ENCODE measurements at regions not wholly inside any gene's neighbourhood (a gene's known extent, or its start where the extent isn't known, plus 50 kb on each side); places are given as distances from the start of the nearest gene placed in this dataset.

DNA sequence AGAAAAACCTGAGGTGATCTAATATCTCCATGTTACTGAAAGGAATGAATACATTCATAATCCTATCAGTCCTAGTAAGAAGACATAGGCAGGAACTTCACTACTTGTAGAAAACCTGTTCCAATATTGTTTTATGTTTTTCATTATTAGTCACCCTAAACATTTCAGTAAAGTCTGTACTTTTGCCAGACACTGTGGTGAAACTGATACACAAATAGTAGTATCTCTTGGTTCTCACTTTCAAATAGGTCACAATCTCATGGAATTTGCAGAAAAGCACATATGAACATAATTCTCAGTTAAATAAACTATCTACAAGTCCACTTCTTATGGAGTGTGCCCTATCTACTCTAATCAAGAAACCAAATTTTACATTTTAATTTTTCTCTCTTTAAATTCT is 88.3 kb upstream of the PCDH9 start:
- BruUV-seq (replicated peaks), result no TSS peak
- in situ Hi-C loops (cut with MboI), result no loop called here

DNA sequence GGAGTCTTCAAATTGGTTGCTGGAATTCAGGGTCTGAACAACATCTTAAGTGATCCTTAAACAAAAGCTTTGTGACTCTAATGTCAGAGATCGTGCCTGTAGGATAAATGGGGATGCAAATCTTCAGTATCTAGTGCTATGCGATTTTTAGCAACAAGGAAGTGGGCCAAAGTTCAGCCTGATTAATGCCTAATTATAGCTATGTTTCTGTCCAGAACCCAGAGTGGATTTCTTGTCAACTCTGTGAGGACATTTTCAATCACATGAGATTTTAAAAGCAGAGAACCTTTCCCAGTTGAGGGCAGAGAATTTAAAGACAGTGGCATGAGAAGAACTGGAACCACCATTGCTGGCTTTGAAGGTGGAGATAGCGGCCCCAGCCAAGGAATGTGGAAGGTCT is 84.3 kb upstream of the PCDH9 start:
- FAIRE-seq (no peak), DNase-seq (ENCODE audit: low read depth, low spot score) (no peak), ATAC-seq (no peak)
- no peak overlapping the region for H2AFZ ChIP-seq (ENCODE audit: control insufficient read depth, low read depth, low read length)
- BruUV-seq (replicated peaks), result no TSS peak
- RAD21 ChIA-PET (ENCODE audit: unreplicated experiment), result no interaction called here
- H3K9me3 ChIP-seq (replicated peaks; ENCODE audit: control insufficient read depth, insufficient read depth, low read length), result no peaks in the 10 kb centered on the region
- in situ Hi-C loops (cut with MboI) (no loop called here), intact Hi-C loops (cut with micrococcal nuclease; ENCODE audit: unreplicated experiment) (no loop called here)
- no peak overlapping the region for H3K27ac ChIP-seq (ENCODE audit: control insufficient read depth, insufficient read depth)
- H3K36me3 ChIP-seq (ENCODE audit: control insufficient read depth in 2 of 2, insufficient read depth in 2 of 2, low read length in 1 of 2), result no peaks in the 10 kb centered on the region
- no peak overlapping the region for H3K4me2 ChIP-seq (ENCODE audit: control insufficient read depth, insufficient read depth)
- no peaks in the 10 kb centered on the region for H3K4me1 ChIP-seq (ENCODE audit: control insufficient read depth, insufficient read depth, low read length)
- H3K79me2 ChIP-seq (ENCODE audit: control insufficient read depth, insufficient read depth, low read length), result no peaks in the 10 kb centered on the region
- 27% methylated on average over 3 of the region's 3 CpGs for WGBS (ENCODE audit: insufficient coverage, insufficient replicate concordance, low lambda C conversion rate, missing lambda C conversion rate)
- CTCF ChIA-PET, result no interaction called here
- H3K27me3 ChIP-seq (replicated peaks in 1 of 2; ENCODE audit: control insufficient read depth in 2 of 2, insufficient read depth in 2 of 2, low read length in 1 of 2), result no peaks in the 10 kb centered on the region
- no peak overlapping the region for H3K9ac ChIP-seq (ENCODE audit: control insufficient read depth, insufficient read depth, low read length)
- no peaks in the 10 kb centered on the region for H4K20me1 ChIP-seq (ENCODE audit: control insufficient read depth, insufficient read depth)
- SMC1A ChIA-PET (ENCODE audit: uncharacterized antibody, unreplicated experiment), result no interaction called here
- TF ChIP-seq HDGF (IDR thresholded peaks at IDR 0.05) (no peak), ESRRA (IDR thresholded peaks at IDR 0.05; ENCODE audit: low read length) (no peak), RAD51 (IDR thresholded peaks at IDR 0.05) (no peak), CHD2 (IDR thresholded peaks at IDR 0.05; ENCODE audit: borderline replicate concordance, low read depth, low read length) (no peak), SRF (IDR thresholded peaks at IDR 0.05; ENCODE audit: low read depth in 2 of 2, low read length in 2 of 2) (no peak)
- TF ChIP-seq, protein P1, sequence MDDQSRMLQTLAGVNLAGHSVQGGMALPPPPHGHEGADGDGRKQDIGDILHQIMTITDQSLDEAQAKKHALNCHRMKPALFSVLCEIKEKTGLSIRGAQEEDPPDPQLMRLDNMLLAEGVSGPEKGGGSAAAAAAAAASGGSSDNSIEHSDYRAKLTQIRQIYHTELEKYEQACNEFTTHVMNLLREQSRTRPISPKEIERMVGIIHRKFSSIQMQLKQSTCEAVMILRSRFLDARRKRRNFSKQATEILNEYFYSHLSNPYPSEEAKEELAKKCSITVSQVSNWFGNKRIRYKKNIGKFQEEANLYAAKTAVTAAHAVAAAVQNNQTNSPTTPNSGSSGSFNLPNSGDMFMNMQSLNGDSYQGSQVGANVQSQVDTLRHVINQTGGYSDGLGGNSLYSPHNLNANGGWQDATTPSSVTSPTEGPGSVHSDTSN (IDR thresholded peaks at IDR 0.05; ENCODE audit: insufficient replicate concordance, low read depth, low read length), result no peak
- TF ChIP-seq, protein P2, sequence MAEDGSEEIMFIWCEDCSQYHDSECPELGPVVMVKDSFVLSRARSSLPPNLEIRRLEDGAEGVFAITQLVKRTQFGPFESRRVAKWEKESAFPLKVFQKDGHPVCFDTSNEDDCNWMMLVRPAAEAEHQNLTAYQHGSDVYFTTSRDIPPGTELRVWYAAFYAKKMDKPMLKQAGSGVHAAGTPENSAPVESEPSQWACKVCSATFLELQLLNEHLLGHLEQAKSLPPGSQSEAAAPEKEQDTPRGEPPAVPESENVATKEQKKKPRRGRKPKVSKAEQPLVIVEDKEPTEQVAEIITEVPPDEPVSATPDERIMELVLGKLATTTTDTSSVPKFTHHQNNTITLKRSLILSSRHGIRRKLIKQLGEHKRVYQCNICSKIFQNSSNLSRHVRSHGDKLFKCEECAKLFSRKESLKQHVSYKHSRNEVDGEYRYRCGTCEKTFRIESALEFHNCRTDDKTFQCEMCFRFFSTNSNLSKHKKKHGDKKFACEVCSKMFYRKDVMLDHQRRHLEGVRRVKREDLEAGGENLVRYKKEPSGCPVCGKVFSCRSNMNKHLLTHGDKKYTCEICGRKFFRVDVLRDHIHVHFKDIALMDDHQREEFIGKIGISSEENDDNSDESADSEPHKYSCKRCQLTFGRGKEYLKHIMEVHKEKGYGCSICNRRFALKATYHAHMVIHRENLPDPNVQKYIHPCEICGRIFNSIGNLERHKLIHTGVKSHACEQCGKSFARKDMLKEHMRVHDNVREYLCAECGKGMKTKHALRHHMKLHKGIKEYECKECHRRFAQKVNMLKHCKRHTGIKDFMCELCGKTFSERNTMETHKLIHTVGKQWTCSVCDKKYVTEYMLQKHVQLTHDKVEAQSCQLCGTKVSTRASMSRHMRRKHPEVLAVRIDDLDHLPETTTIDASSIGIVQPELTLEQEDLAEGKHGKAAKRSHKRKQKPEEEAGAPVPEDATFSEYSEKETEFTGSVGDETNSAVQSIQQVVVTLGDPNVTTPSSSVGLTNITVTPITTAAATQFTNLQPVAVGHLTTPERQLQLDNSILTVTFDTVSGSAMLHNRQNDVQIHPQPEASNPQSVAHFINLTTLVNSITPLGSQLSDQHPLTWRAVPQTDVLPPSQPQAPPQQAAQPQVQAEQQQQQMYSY (CRISPR knock-in tag; IDR thresholded peaks at IDR 0.05), result no peak
- POLR2A ChIA-PET, result no interaction called here
- H3K4me3 ChIP-seq, result no peak overlapping the region

More for the DNA sequence above, 88.3 kb upstream of the PCDH9 start:
- Histone ChIP-seq H3K4me1 (ENCODE audit: control insufficient read depth, insufficient read depth, low read length) (no peaks in the 10 kb centered on the region), H3K27me3 (replicated peaks in 1 of 2; ENCODE audit: control insufficient read depth in 2 of 2, insufficient read depth in 2 of 2, low read length in 1 of 2) (no peaks in the 10 kb centered on the region), H3K27ac (ENCODE audit: control insufficient read depth, insufficient read depth) (no peak overlapping the region), H4K20me1 (ENCODE audit: control insufficient read depth, insufficient read depth) (no peaks in the 10 kb centered on the region), H3K9me3 (replicated peaks; ENCODE audit: control insufficient read depth, insufficient read depth, low read length) (no peaks in the 10 kb centered on the region), H3K9ac (ENCODE audit: control insufficient read depth, insufficient read depth, low read length) (no peak overlapping the region), H3K4me2 (ENCODE audit: control insufficient read depth, insufficient read depth) (no peak overlapping the region), H3K36me3 (ENCODE audit: control insufficient read depth in 2 of 2, insufficient read depth in 2 of 2, low read length in 1 of 2) (no peaks in the 10 kb centered on the region), H3K79me2 (ENCODE audit: control insufficient read depth, insufficient read depth, low read length) (no peaks in the 10 kb centered on the region), H2AFZ (ENCODE audit: control insufficient read depth, low read depth, low read length) (no peak overlapping the region), H3K4me3 (no peak overlapping the region)
- ATAC-seq (no peak), DNase-seq (ENCODE audit: low read depth, low spot score) (no peak), FAIRE-seq (no peak)
- RAD21 ChIA-PET (ENCODE audit: unreplicated experiment), result no interaction called here
- SMC1A ChIA-PET (ENCODE audit: uncharacterized antibody, unreplicated experiment), result no interaction called here
- intact Hi-C loops (cut with micrococcal nuclease; ENCODE audit: unreplicated experiment), result no loop called here
- POLR2A ChIA-PET, result no interaction called here
- TF ChIP-seq MEF2A (IDR thresholded peaks at IDR 0.05; ENCODE audit: insufficient read depth, low read depth, low read length), result no peak
- TF ChIP-seq MTA3 (IDR thresholded peaks at IDR 0.05; ENCODE audit: borderline replicate concordance, low read length), result no peak
- TF ChIP-seq, protein P3, sequence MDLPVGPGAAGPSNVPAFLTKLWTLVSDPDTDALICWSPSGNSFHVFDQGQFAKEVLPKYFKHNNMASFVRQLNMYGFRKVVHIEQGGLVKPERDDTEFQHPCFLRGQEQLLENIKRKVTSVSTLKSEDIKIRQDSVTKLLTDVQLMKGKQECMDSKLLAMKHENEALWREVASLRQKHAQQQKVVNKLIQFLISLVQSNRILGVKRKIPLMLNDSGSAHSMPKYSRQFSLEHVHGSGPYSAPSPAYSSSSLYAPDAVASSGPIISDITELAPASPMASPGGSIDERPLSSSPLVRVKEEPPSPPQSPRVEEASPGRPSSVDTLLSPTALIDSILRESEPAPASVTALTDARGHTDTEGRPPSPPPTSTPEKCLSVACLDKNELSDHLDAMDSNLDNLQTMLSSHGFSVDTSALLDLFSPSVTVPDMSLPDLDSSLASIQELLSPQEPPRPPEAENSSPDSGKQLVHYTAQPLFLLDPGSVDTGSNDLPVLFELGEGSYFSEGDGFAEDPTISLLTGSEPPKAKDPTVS (IDR thresholded peaks at IDR 0.05; ENCODE audit: low read depth, low read length), result no peak
- CTCF ChIA-PET, result no interaction called here
